HG03039 (cell line): ENCODE measurements at regions not wholly inside any gene's neighbourhood (a gene's known extent, or its start where the extent isn't known, plus 50 kb on each side); places are given as distances from the start of the nearest gene placed in this dataset.

Experiments used
- ATAC-seq: cut with Tn5 transposase; IDR thresholded peaks from one replicate; pipeline ENCODE4 v1.9.1; 2021; ENCODE audit warnings: mild to moderate bottlenecking, moderate library complexity; ENCODE audit not compliant: unreplicated experiment

GRCh38 chr2:208545403-208546042 is 138.9 kb downstream of the PTH2R start:
- ATAC-seq = no peak

DNA sequence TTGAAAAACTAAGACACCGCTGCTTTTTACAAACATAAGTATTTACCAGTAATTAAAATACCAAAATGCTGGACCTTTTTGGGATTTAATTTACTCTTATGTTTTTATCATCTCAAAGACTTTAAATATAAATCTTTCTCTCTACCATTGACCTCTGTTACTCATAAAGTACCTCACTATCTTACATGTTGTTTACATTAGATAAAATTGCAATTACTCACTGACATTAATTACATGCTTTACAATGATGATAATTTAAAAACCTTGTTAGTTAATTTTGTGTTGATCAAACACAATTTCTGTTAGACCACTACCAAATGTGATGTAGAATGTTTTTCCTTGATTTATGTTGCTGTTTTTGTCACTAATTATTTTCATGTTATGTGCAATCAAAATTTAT is 139.5 kb downstream of the PTH2R start:
- no peak for ATAC-seq

- ATAC-seq = no peak
Measured at GRCh38 chr2:208546860-208547650, 140.5 kb downstream of the PTH2R start.

GRCh38 chr2:208548700-208549099 is 142.1 kb downstream of the PTH2R start:
- ATAC-seq = no peak

DNA sequence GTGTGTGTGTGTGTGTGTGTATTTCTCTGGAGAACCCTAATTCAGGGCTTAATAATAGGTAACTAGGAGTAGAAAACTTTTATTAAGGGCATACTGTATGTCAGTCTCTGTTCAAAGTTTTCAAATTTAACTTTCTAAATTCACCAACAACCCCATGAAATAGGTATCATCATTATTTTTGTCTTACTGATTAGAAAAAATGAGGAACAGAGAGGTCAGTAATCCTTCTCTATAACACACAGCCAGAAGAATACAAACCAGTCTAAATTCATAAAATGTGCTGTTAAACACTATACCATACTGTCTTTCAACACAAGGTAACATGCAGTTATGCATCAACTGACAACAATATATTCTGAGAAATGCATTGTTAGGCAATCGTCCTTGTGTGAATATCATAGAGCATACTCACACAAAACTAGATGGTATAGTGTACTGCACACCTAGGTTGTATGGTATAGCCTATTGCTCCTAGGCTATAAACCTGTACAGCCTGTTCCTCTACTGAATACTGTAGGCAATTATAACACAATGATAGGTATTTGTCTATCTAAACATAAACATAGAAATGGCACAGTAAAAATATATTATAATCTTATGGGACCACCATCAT is 143.1 kb downstream of the PTH2R start:
- no peak for ATAC-seq

- no peak for ATAC-seq
Measured at GRCh38 chr2:208552943-208553342, 146.4 kb downstream of the PTH2R start.

- ATAC-seq = no peak
Measured at GRCh38 chr2:208556983-208557484, 150.4 kb downstream of the PTH2R start.

GRCh38 chr2:208565690-208566416 is 159.3 kb downstream of the PTH2R start:
- ATAC-seq = no peak

DNA sequence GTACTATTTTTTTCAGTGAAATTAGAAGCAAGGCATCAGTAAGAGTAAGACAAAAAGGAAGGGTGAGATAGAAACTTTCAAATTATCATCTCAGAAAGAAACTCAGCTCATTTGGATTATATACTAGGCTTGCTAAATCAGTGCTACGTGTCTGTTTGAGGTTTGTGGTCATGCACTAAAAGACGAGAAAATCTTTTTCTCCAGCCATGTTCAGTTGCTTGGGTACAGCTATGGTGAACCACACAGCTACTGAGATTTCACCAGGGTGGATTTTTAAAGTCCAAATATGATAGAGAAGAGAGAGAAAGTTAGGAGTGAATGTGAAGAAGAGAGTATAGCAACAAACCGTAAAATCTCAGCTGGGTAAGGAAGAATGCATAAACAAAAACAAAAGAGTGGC is 161.6 kb downstream of the PTH2R start:
- ATAC-seq = no peak

DNA sequence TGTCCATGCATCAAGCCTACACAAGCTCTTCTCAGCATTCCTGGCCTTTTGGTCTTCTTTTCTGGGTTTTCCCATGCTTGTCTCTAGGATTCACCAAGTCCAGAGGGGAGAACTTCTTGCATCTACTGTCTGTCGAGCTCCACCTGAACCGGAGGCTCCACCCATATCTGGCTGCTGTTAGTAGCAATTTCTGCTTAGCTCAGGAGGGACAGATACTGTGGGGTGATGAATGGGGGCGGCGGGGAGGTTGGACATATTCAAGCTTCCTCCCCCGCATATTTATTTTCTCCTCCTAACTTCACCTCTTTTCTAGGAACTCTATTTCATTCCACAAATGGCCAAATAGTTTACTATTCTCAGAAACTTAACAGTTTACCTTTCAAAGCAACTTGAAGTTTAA is 163.5 kb downstream of the PTH2R start:
- ATAC-seq = no peak

GRCh38 chr2:208570851-208571763 is 164.5 kb downstream of the PTH2R start:
- no peak for ATAC-seq

- no peak for ATAC-seq
Measured at GRCh38 chr2:208571764-208572131, 165.2 kb downstream of the PTH2R start.

DNA sequence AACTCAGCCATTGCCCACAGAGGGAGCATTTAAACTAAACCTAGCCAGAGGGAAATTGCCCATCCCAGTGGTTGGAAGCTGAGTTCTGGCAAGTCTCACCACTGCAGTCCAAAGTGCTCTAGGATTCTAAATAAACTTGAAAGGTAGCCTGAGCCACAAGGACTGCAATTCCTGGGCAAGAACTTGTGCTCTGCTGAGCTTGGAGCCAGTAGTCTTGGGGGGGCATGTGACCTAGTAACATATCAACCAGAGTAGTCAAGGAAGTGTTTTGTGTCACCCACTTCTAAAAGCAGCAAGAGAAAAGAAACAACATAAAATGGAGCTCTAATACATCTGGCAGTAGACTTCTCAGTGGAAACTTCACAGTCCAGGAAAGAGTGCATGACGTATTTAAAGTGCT is 167.0 kb downstream of the PTH2R start:
- ATAC-seq = no peak

DNA sequence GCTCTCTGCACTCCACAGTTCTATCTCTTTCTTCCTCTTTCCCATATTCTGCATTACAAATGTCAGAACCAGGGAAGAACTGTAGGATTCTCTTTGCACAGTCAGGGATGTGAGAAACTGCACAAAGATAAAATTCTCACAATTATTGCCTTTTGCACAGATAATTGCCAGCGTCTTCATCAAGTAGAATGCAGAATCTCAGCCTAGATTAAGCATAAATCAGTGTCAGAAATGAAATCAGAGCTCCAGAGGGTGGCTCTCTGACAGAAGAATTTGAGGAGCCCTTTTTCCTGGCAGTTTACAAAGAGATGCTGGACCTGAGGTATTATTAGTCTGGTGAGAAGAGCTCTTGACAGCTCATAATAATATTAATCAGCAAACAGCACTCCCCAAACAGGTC is 173.1 kb downstream of the PTH2R start:
- ATAC-seq = no peak

DNA sequence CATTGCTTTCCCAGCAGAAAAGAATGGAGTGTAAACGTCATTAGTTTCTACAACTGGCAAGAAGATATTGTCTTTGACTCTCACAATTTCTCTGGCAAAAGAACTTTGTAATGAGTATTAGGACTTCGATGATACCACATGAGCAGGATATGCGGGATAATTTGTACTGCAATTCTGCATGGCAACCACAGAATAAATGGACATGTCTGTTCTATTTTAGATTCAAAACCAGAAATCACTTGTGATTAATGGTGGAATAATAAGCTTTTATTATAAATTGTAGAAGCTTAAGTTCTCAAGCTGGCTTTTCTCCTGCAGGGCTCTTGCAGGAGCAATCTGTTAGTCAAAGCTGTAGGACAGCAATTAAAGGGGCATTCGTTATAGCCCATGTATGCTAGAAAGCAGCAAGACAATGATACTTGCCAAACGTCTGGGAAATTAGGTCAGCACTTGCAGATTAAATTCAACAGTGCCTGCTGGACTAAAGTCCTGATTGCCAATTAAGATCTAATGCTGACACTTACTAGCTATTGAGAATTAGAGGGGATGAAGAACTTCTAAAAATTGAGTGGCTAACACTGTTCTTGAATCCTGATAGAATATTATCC is 177.9 kb downstream of the PTH2R start:
- ATAC-seq = no peak

DNA sequence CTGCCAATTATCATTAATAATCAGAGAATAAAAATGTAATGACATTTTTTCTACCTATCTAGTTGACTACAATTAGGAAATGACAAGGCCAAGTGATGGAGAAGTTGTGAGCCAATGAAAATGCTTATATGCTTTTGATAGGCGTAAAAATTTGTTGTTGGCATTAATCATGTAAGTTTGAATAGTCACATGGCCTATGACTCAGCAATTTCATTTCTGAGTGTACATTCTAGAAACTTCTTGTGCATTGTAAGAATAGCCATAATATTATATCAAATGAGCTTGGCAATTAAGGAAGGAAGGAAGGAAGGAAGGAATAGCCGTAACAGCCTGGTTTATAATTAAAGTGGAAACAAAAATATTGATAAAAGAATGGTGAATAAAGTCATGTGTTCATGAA is 179.9 kb downstream of the PTH2R start:
- ATAC-seq = no peak

- ATAC-seq = no peak
Measured at GRCh38 chr2:208594642-208595385, 188.2 kb downstream of the PTH2R start.

GRCh38 chr2:208595386-208596275 is 189.0 kb downstream of the PTH2R start:
- ATAC-seq = no peak
